DND-41 (cell line): ENCODE measurements at regions not wholly inside any gene's neighbourhood (a gene's known extent, or its start where the extent isn't known, plus 50 kb on each side); places are given as distances from the start of the nearest gene placed in this dataset.

Experiments used
- ATAC-seq: fragments of 200-7000 bp; cut with Tn5 transposase; 3 replicates; pipeline ENCODE4 v1.9.1; 2021; ENCODE audit warnings: low read depth; ENCODE audit not compliant: insufficient read depth
- DNase-seq: peaks from one replicate; pipeline ENCODE4 v3.0.0-alpha.2; 2020
- H2AFZ ChIP-seq: 2 replicates; pipeline ENCODE4 v1.6.0; 2012; ENCODE audit warnings: low read depth, low read length
- H3K27ac ChIP-seq: 2 replicates; pipeline ENCODE4 v1.5.1; 2012; ENCODE audit warnings: low read length, inconsistent platforms
- H3K27me3 ChIP-seq: fragments of 200-600 bp; sonication (generic); 2 replicates; pipeline ENCODE4 v1.6.0; 2012; ENCODE audit warnings: low read length, mild to moderate bottlenecking, inconsistent platforms; ENCODE audit not compliant: insufficient read depth, poor library complexity
- H3K36me3 ChIP-seq: 2 replicates; pipeline ENCODE4 v1.5.1; 2012; ENCODE audit warnings: low read length, inconsistent platforms; ENCODE audit not compliant: insufficient read depth
- H3K4me1 ChIP-seq: 2 replicates; pipeline ENCODE4 v1.5.1; 2012; ENCODE audit warnings: mild to moderate bottlenecking, low read length; ENCODE audit not compliant: insufficient read depth
- H3K4me2 ChIP-seq: 2 replicates; pipeline ENCODE4 v1.6.0; 2012; ENCODE audit warnings: mild to moderate bottlenecking, moderate library complexity, low read length, inconsistent platforms; ENCODE audit not compliant: insufficient read depth
- H3K4me3 ChIP-seq, 2 experiments: fragments of 200-600 bp in 1 of 2; shearing (Covaris generic) in 1 of 2; 2 replicates each; pipeline ENCODE4 v1.5.1; 2012 to 2016; ENCODE audit warnings: inconsistent platforms in 2 of 2, low read length in 2 of 2, mild to moderate bottlenecking in 2 of 2, low read depth in 1 of 2, moderate library complexity in 1 of 2
- H3K79me2 ChIP-seq: 2 replicates; pipeline ENCODE4 v1.6.0; 2012; ENCODE audit warnings: low read length, inconsistent platforms; ENCODE audit not compliant: insufficient read depth
- H3K9ac ChIP-seq: 2 replicates; pipeline ENCODE4 v1.6.0; 2012; ENCODE audit warnings: low read depth, mild to moderate bottlenecking, inconsistent platforms, low read length, moderate library complexity
- H3K9me3 ChIP-seq: 2 replicates; pipeline ENCODE4 v1.5.1; 2012; ENCODE audit warnings: low read length, moderate library complexity, mild to moderate bottlenecking, inconsistent platforms; ENCODE audit not compliant: insufficient read depth, severe bottlenecking
- H4K20me1 ChIP-seq: 2 replicates; pipeline ENCODE4 v1.6.0; 2012; ENCODE audit warnings: low read length; ENCODE audit not compliant: insufficient read depth
- CTCF ChIP-seq: IDR thresholded peaks from 2 replicates; pipeline ENCODE4 v1.5.1; 2012; ENCODE audit warnings: borderline replicate concordance, low read length, moderate library complexity, mild to moderate bottlenecking; ENCODE audit not compliant: poor library complexity, severe bottlenecking; ENCODE audit errors: extremely low read depth
- EZH2 ChIP-seq: IDR thresholded peaks from 3 replicates; pipeline ENCODE4 v1.6.1; 2012; ENCODE audit warnings: borderline replicate concordance, low read depth, mild to moderate bottlenecking, moderate library complexity, low read length, inconsistent platforms; ENCODE audit not compliant: severe bottlenecking

- TF ChIP-seq CTCF (no peak), EZH2 (no peak)
- no peak overlapping the region for H3K4me2 ChIP-seq
- H3K27me3 ChIP-seq = peaks cover 7% of the 10 kb centered on the region
- no peaks in the 10 kb centered on the region for H3K9me3 ChIP-seq
- H3K4me1 ChIP-seq = no peaks in the 10 kb centered on the region
- ATAC-seq (no peak), DNase-seq (no peak)
- no peak overlapping the region for H3K4me3 ChIP-seq
- no peak overlapping the region for H3K9ac ChIP-seq
- no peak overlapping the region for H2AFZ ChIP-seq
- no peaks in the 10 kb centered on the region for H3K79me2 ChIP-seq
- H3K36me3 ChIP-seq = no peaks in the 10 kb centered on the region
- no peak overlapping the region for H3K27ac ChIP-seq
- H4K20me1 ChIP-seq = no peaks in the 10 kb centered on the region
Observed at GRCh38 chr10:78171633-78172400, 138.2 kb downstream of the RPS24 start.

GRCh38 chr10:78173360-78174015 is 139.8 kb downstream of the RPS24 start:
- TF ChIP-seq EZH2 (no peak), CTCF (no peak)
- Histone ChIP-seq H3K4me1 (no peaks in the 10 kb centered on the region), H3K9me3 (no peaks in the 10 kb centered on the region), H3K27ac (no peak overlapping the region), H3K9ac (no peak overlapping the region), H3K79me2 (no peaks in the 10 kb centered on the region), H3K27me3 (peaks cover 7% of the 10 kb centered on the region), H3K4me3 (no peak overlapping the region), H2AFZ (no peak overlapping the region), H3K36me3 (no peaks in the 10 kb centered on the region), H4K20me1 (no peaks in the 10 kb centered on the region), H3K4me2 (no peak overlapping the region)
- DNase-seq (no peak), ATAC-seq (no peak)

- DNase-seq = no peak
- Histone ChIP-seq H3K36me3 (no peaks in the 10 kb centered on the region), H3K79me2 (no peaks in the 10 kb centered on the region), H3K9me3 (no peaks in the 10 kb centered on the region), H3K27ac (no peak overlapping the region), H3K4me1 (no peaks in the 10 kb centered on the region), H2AFZ (no peak overlapping the region), H3K4me3 (no peak overlapping the region), H3K9ac (no peak overlapping the region), H3K4me2 (no peak overlapping the region), H4K20me1 (0 out of 2 replicates have a peak, but pooled peaks cover 6% of the 10 kb centered on the region), H3K27me3 (peaks cover 7% of the 10 kb centered on the region)
- no peak for ATAC-seq
- TF ChIP-seq CTCF (no peak), EZH2 (no peak)
Observed at GRCh38 chr10:78175444-78176015, 141.9 kb downstream of the RPS24 start.
